Lower leg skin (tissue), 4 donors: ENCODE measurements at regions not wholly inside any gene's neighbourhood (a gene's known extent, or its start where the extent isn't known, plus 50 kb on each side); places are given as distances from the start of the nearest gene placed in this dataset.
"Not testable (repeated sequence)": the region's sequence is repeated elsewhere in the genome, so short reads cannot be mapped to it uniquely, and the experiment has no call there.

Experiments
- DNase-seq, 2 donors: peaks; one replicate each; pipeline ENCODE4 v3.0.0-alpha.2; 2019; ENCODE audit warnings: low spot score in 2 of 2
- H3K4me3 ChIP-seq: fragments of 200-600 bp; sonication (generic); 2 replicates; pipeline ENCODE4 v1.5.1; 2017; ENCODE audit warnings: mild to moderate bottlenecking, low read depth; ENCODE audit not compliant: poor library complexity, severe bottlenecking
- POLR2A ChIP-seq, 2 donors: fragments of 450-650 bp; IDR thresholded peaks; one replicate each; pipeline ENCODE4 v1.6.1; 2016 to 2017; ENCODE audit warnings: antibody characterized with exemption in 2 of 2, mild to moderate bottlenecking in 1 of 2, moderate library complexity in 1 of 2
- WGBS, 2 donors: methylation state at CpG; one replicate each; pipeline ENCODE4 v1.1.5; 2018; 5-methylcytosine and 5-hydroxymethylcytosine counted together
- intact Hi-C: fragments of 100-400 bp; cut with DNase I; formaldehyde crosslinking; loops from one replicate; pipeline ENCODE4 v1.15.0; 2023; ENCODE audit warnings: low total_unique reads
- TF ChIP-seq, protein P1 (sequence below), 3 donors: fragments of 450-650 bp; IDR thresholded peaks; one replicate each; pipeline ENCODE4 v1.5.1; 2016; ENCODE audit warnings: antibody characterized with exemption in 3 of 3, mild to moderate bottlenecking in 3 of 3, moderate library complexity in 2 of 3

DNA sequence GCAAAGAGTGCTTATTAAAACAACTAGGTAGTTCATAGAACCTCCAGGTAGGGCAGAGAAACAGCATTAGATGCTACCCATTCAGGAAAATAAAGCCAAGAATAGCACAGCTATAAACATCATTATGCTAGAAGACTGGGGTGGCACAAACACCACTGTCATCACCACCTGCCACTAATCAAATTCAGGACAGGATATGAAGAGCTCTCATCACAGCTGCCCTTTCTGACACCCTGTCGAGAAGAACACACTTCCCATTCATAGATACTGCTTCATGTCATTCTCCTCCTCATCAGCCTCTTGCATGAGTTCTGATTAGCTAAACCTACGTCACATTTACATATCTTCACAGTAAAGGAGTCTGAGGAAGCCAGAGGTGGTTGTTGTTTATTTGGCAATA is 692.3 kb upstream of the HS3ST1 start:
- TF ChIP-seq, protein P1, sequence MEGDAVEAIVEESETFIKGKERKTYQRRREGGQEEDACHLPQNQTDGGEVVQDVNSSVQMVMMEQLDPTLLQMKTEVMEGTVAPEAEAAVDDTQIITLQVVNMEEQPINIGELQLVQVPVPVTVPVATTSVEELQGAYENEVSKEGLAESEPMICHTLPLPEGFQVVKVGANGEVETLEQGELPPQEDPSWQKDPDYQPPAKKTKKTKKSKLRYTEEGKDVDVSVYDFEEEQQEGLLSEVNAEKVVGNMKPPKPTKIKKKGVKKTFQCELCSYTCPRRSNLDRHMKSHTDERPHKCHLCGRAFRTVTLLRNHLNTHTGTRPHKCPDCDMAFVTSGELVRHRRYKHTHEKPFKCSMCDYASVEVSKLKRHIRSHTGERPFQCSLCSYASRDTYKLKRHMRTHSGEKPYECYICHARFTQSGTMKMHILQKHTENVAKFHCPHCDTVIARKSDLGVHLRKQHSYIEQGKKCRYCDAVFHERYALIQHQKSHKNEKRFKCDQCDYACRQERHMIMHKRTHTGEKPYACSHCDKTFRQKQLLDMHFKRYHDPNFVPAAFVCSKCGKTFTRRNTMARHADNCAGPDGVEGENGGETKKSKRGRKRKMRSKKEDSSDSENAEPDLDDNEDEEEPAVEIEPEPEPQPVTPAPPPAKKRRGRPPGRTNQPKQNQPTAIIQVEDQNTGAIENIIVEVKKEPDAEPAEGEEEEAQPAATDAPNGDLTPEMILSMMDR (IDR thresholded peaks at IDR 0.05) = no peak
- no peak for TF ChIP-seq POLR2A (IDR thresholded peaks at IDR 0.05)
- DNase-seq = no peak
- WGBS, 2 donors = 36 to 37% methylated on average over 2 of the region's 2 CpGs
- intact Hi-C loops = no loop called here
- H3K4me3 ChIP-seq = no peak overlapping the region

- no peak for TF ChIP-seq POLR2A (IDR thresholded peaks at IDR 0.05)
- TF ChIP-seq, protein P1 (IDR thresholded peaks at IDR 0.05) = no peak
- H3K4me3 ChIP-seq = no peak overlapping the region
- 51 to 57% methylated on average over 2 of the region's 2 CpGs for WGBS, 2 donors
- DNase-seq = no peak
- intact Hi-C loops = no loop called here
Measured at GRCh38 chr4:12118651-12119213, 690.0 kb upstream of the HS3ST1 start.

- no peak for DNase-seq
- WGBS, 2 donors = 61 to 71% methylated on average over 3 of the region's 3 CpGs
- no peak overlapping the region for H3K4me3 ChIP-seq
- intact Hi-C loops = no loop called here
- TF ChIP-seq POLR2A (IDR thresholded peaks at IDR 0.05) = no peak
- TF ChIP-seq, protein P1 (IDR thresholded peaks at IDR 0.05) = no peak
Measured at GRCh38 chr4:12116009-12116552, 687.4 kb upstream of the HS3ST1 start.

- WGBS, 2 donors = 88 to 89% methylated on average over 3 of the region's 3 CpGs
- H3K4me3 ChIP-seq = no peak overlapping the region
- DNase-seq = no peak
- intact Hi-C loops = no loop called here
- no peak for TF ChIP-seq POLR2A (IDR thresholded peaks at IDR 0.05)
- TF ChIP-seq, protein P1 (IDR thresholded peaks at IDR 0.05) = no peak
Measured at GRCh38 chr4:12110627-12111026, 681.9 kb upstream of the HS3ST1 start.

DNA sequence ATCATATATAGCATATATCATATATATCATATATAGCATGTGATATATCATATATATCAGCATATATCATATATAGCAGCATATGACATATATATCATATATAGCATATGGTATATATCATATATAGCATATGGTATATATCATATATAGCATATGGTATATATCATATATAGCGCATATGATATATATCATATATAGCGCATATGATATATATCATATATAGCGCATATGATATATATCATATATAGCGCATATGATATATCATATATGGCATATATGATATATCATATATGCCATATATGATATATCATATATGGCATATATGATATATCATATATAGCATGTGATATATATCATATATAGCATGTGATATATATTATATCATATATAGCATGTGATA is 680.4 kb upstream of the HS3ST1 start:
- H3K4me3 ChIP-seq, DNase-seq, intact Hi-C loops: not testable (repeated sequence)
- 94% methylated on average over 4 of the region's 4 CpGs for WGBS, 2 donors

DNA sequence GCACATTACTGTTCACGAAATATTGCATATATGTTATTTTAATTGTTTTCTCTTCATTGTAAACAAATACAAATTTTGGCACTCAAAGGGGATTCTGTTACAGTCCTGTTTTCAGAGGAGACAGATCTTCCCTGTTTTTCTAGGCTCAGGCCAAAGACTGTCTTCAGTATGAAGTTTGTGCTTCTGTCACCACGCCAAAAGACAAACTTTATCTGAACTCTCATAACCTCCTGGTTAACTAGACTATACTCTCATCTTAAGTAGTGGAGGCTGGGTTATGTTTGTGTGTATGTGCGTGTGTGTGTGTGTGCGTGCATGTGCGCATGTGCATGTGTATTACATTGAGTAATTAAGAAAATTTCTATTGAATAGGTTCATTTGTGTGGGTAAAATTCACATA is 676.8 kb upstream of the HS3ST1 start:
- no peak overlapping the region for H3K4me3 ChIP-seq
- no peak for DNase-seq
- intact Hi-C loops = no loop called here
- TF ChIP-seq POLR2A (IDR thresholded peaks at IDR 0.05) = no peak
- TF ChIP-seq, protein P1 (IDR thresholded peaks at IDR 0.05) = no peak
- WGBS, 2 donors = 92% methylated on average over 5 of the region's 5 CpGs

- DNase-seq, intact Hi-C loops, H3K4me3 ChIP-seq: not testable (repeated sequence)
- WGBS, 2 donors = 82 to 86% methylated on average over 19 to 21 of the region's 21 CpGs
Measured at GRCh38 chr4:12089920-12090319, 661.2 kb upstream of the HS3ST1 start.
